Endodermal cell (in vitro differentiated cells): ENCODE measurements at regions not wholly inside any gene's neighbourhood (a gene's known extent, or its start where the extent isn't known, plus 50 kb on each side); places are given as distances from the start of the nearest gene placed in this dataset.

Experiments
- DNase-seq: peaks from one replicate; pipeline ENCODE4 v3.0.0-alpha.2; 2017
- H3K27ac ChIP-seq: 2 replicates; pipeline ENCODE4 v1.5.1; 2013; ENCODE audit warnings: mild to moderate bottlenecking, low read depth, low read length, moderate library complexity
- H3K27me3 ChIP-seq: 2 replicates; pipeline ENCODE4 v1.6.1; 2013; ENCODE audit warnings: mild to moderate bottlenecking, low read length, moderate library complexity; ENCODE audit not compliant: insufficient read depth, control insufficient read depth, poor library complexity, severe bottlenecking
- H3K36me3 ChIP-seq: 2 replicates; pipeline ENCODE4 v1.7.0; 2013; ENCODE audit warnings: mild to moderate bottlenecking, low read length, moderate library complexity; ENCODE audit not compliant: control insufficient read depth, insufficient read depth
- H3K4me1 ChIP-seq: one replicate; pipeline ENCODE4 v1.7.0; 2013; ENCODE audit warnings: low read length; ENCODE audit not compliant: control insufficient read depth, insufficient read depth
- H3K4me3 ChIP-seq: 2 replicates; pipeline ENCODE4 v1.5.1; 2013; ENCODE audit warnings: mild to moderate bottlenecking, low read length, moderate library complexity
- H3K9ac ChIP-seq: 2 replicates; pipeline ENCODE4 v1.6.1; 2013; ENCODE audit warnings: mild to moderate bottlenecking, low read length, moderate library complexity; ENCODE audit not compliant: poor library complexity, severe bottlenecking; ENCODE audit errors: extremely low read depth
- H3K9me3 ChIP-seq: 2 replicates; pipeline ENCODE4 v1.6.1; 2013; ENCODE audit warnings: mild to moderate bottlenecking, low read length, moderate library complexity; ENCODE audit not compliant: control insufficient read depth
- H3K27ac Mint-ChIP-seq: 2 replicates; pipeline ENCODE4 v1.8.0; 2020; ENCODE audit warnings: mixed read lengths
- H3K27me3 Mint-ChIP-seq: 2 replicates; pipeline ENCODE4 v1.8.0; 2021; ENCODE audit warnings: mild to moderate bottlenecking, mixed read lengths; ENCODE audit not compliant: insufficient read depth
- H3K36me3 Mint-ChIP-seq: 2 replicates; pipeline ENCODE4 v1.8.0; 2020; ENCODE audit warnings: low read depth, mixed read lengths
- H3K4me1 Mint-ChIP-seq: 2 replicates; pipeline ENCODE4 v1.8.0; 2020; ENCODE audit warnings: mixed read lengths
- H3K4me3 Mint-ChIP-seq: 2 replicates; pipeline ENCODE4 v1.8.0; 2020; ENCODE audit warnings: mild to moderate bottlenecking, moderate library complexity, mixed read lengths
- H3K9me3 Mint-ChIP-seq: 2 replicates; pipeline ENCODE4 v1.8.0; 2020; ENCODE audit warnings: mild to moderate bottlenecking, mixed read lengths
- CTCF ChIP-seq: fragments of 200-600 bp; sonication (generic); conservative IDR thresholded peaks from 2 replicates; pipeline ENCODE4 v1.5.0; 2021; ENCODE audit warnings: antibody characterized with exemption, mild to moderate bottlenecking
- WGBS, 2 experiments: methylation state at CpG; one replicate each; pipeline versions ENCODE4 v1.1.5 to v1.1.7; 2013; ENCODE audit warnings: missing lambda C conversion rate in 2 of 2, mixed read lengths in 1 of 2; ENCODE audit not compliant: insufficient coverage in 1 of 2, insufficient read length in 1 of 2; 5-methylcytosine and 5-hydroxymethylcytosine counted together

GRCh38 chr12:60834806-60835205 is 1239.0 kb downstream of the SLC16A7 start:
- WGBS, 2 experiments: 74% methylated on average over 2 of the region's 3 CpGs; no CpG with 5 or more reads in 1 of the 2 experiments
- H3K9me3 Mint-ChIP-seq: peaks cover 2% of the 10 kb centered on the region
- H3K36me3 ChIP-seq: no peaks in the 10 kb centered on the region
- no peak overlapping the region for H3K27ac ChIP-seq
- no peaks in the 10 kb centered on the region for H3K4me1 Mint-ChIP-seq
- H3K27me3 ChIP-seq: no peaks in the 10 kb centered on the region
- H3K27me3 Mint-ChIP-seq: no peaks in the 10 kb centered on the region
- no peak for DNase-seq
- H3K9me3 ChIP-seq: no peaks in the 10 kb centered on the region
- TF ChIP-seq CTCF: no peak
- H3K4me3 ChIP-seq: no peak overlapping the region
- no peak overlapping the region for H3K9ac ChIP-seq
- no peaks in the 10 kb centered on the region for H3K36me3 Mint-ChIP-seq
- H3K4me3 Mint-ChIP-seq: no peak overlapping the region
- no peaks in the 10 kb centered on the region for H3K4me1 ChIP-seq
- no peak overlapping the region for H3K27ac Mint-ChIP-seq

- Histone ChIP-seq H3K27me3 (no peaks in the 10 kb centered on the region), H3K27ac (no peak overlapping the region), H3K4me3 (no peak overlapping the region), H3K4me1 (no peaks in the 10 kb centered on the region), H3K36me3 (no peaks in the 10 kb centered on the region), H3K9ac (no peak overlapping the region), H3K9me3 (no peaks in the 10 kb centered on the region)
- Mint-ChIP-seq H3K27ac (no peak overlapping the region), H3K4me3 (no peak overlapping the region), H3K9me3 (peaks cover 2% of the 10 kb centered on the region), H3K27me3 (no peaks in the 10 kb centered on the region), H3K4me1 (no peaks in the 10 kb centered on the region), H3K36me3 (no peaks in the 10 kb centered on the region)
- 100% methylated on average over 1 of the region's 1 CpG; no CpG with 5 or more reads in 1 of the 2 experiments for WGBS, 2 experiments
- DNase-seq: no peak
- no peak for TF ChIP-seq CTCF
Observed at GRCh38 chr12:60836651-60837050, 1240.8 kb downstream of the SLC16A7 start.

- Histone ChIP-seq H3K4me1 (no peaks in the 10 kb centered on the region), H3K27me3 (no peaks in the 10 kb centered on the region), H3K9me3 (peaks cover 7% of the 10 kb centered on the region), H3K9ac (no peak overlapping the region), H3K27ac (no peak overlapping the region), H3K36me3 (no peaks in the 10 kb centered on the region), H3K4me3 (no peak overlapping the region)
- Mint-ChIP-seq H3K4me3 (no peak overlapping the region), H3K27me3 (no peaks in the 10 kb centered on the region), H3K27ac (no peak overlapping the region), H3K36me3 (no peaks in the 10 kb centered on the region), H3K9me3 (peaks cover 2% of the 10 kb centered on the region), H3K4me1 (no peaks in the 10 kb centered on the region)
- DNase-seq: no peak
- 80% methylated on average over 1 of the region's 2 CpGs; no CpG with 5 or more reads in 1 of the 2 experiments for WGBS, 2 experiments
- no peak for TF ChIP-seq CTCF
Observed at GRCh38 chr12:60842181-60842580, 1246.4 kb downstream of the SLC16A7 start.
